ENCODE measurements at regions not wholly inside any gene's neighbourhood (a gene's known extent, or its start where the extent isn't known, plus 50 kb on each side); places are given as distances from the start of the nearest gene placed in this dataset.

- TF ChIP-seq CTCF (IDR thresholded peaks at IDR 0.05; ENCODE audit: insufficient read depth, low read depth, low read length) (no peak), EZH2 (IDR thresholded peaks at IDR 0.05; ENCODE audit: insufficient read depth, low read length) (no peak)
These were observed 301.2 kb downstream of the PSAT1 start for GRCh38 chr9:78598120-78598519.

Measured in astrocyte (in vitro differentiated cells and primary cell).